ENCODE measurements at regions not wholly inside any gene's neighbourhood (a gene's known extent, or its start where the extent isn't known, plus 50 kb on each side); places are given as distances from the start of the nearest gene placed in this dataset.

DNA sequence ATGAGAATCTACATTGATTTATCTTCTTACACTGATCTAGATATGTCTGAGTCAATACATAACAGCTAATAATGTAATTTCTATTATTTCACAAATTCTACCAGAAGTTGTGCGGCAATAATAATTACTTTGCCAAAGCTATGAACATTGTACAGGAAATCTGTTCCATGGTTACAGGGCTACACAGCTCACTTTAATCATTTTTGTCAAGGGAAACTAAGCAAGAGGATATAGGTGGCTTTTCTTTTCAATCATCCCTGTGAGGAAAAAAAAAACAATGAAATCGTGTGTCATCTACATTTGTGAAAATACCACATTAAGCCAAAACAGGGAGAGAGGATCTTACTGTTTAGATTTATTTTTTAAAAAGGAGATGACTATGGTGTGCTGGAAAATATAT, 717.4 kb downstream of the NR2F1-AS1 start:
- TF ChIP-seq, protein P1, sequence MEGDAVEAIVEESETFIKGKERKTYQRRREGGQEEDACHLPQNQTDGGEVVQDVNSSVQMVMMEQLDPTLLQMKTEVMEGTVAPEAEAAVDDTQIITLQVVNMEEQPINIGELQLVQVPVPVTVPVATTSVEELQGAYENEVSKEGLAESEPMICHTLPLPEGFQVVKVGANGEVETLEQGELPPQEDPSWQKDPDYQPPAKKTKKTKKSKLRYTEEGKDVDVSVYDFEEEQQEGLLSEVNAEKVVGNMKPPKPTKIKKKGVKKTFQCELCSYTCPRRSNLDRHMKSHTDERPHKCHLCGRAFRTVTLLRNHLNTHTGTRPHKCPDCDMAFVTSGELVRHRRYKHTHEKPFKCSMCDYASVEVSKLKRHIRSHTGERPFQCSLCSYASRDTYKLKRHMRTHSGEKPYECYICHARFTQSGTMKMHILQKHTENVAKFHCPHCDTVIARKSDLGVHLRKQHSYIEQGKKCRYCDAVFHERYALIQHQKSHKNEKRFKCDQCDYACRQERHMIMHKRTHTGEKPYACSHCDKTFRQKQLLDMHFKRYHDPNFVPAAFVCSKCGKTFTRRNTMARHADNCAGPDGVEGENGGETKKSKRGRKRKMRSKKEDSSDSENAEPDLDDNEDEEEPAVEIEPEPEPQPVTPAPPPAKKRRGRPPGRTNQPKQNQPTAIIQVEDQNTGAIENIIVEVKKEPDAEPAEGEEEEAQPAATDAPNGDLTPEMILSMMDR (IDR thresholded peaks at IDR 0.05; ENCODE audit: low read length, missing control alignments) = no peak
- no peak for DNase-seq (ENCODE audit: low read depth)

DNA sequence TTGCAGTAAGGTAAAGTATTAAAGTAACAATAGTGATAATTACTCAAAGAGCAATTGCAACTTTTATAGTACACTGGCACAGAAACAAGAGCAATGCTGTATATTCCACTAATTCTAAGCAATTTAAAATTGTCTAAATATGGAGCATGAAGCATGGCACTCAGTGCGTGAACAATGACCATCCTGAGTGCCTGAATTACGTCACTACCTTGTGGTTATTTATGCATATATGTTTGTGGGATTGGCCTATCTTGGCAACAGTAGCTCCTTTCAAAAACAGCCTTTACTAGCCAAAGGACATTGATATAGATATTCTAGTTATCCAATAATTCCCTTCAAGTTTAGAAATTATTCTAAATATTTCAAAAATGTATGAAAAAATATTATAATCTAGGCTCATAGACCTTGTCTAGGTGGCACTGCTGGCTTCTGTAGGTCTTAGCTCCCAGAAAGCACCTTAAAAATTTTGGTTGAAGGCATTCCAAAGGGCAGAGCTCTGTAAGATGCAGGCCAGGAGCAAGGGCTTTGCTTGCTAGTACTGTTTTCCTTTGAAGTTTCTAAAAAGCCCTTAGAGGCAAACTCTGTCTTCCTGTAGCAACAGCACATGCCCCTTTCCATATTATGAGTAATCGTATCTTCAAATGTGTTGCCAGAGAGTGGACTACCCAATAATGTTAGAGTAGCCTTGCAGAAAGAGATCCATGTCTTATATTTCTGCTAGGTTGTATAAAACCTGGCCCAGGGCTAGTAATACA, 719.3 kb downstream of the NR2F1-AS1 start:
- TF ChIP-seq, protein P1 (IDR thresholded peaks at IDR 0.05; ENCODE audit: low read length, missing control alignments) = no peak
- no peak overlapping the region for H3K4me3 ChIP-seq (replicated peaks; ENCODE audit: low read depth, low read length)
- no peak for DNase-seq (ENCODE audit: low read depth)

More for the DNA sequence above, 717.4 kb downstream of the NR2F1-AS1 start:
- H3K4me3 ChIP-seq (replicated peaks; ENCODE audit: low read depth, low read length) = no peak overlapping the region

DNA sequence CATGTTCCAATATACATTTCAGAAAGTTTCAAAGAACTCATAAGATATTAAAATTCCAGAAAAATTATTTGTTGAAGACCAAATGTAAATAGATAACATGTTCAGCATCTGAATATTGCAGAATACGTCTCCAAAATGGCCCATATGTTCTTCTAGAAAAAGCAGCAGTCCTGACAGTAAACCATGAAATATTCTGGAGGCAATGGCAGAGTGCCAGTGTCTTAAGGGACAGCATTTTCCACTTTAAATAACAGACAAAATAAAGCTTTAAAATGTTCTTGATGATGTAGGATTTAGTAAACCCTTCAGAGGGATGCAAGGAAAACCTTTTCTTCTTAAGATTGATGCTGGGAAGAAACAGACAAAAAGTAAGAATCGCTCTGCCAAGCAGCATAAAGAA, 721.0 kb downstream of the NR2F1-AS1 start:
- no peak overlapping the region for H3K4me3 ChIP-seq (replicated peaks; ENCODE audit: low read depth, low read length)
- TF ChIP-seq, protein P1 (IDR thresholded peaks at IDR 0.05; ENCODE audit: low read length, missing control alignments) = no peak
- DNase-seq (ENCODE audit: low read depth) = no peak

DNA sequence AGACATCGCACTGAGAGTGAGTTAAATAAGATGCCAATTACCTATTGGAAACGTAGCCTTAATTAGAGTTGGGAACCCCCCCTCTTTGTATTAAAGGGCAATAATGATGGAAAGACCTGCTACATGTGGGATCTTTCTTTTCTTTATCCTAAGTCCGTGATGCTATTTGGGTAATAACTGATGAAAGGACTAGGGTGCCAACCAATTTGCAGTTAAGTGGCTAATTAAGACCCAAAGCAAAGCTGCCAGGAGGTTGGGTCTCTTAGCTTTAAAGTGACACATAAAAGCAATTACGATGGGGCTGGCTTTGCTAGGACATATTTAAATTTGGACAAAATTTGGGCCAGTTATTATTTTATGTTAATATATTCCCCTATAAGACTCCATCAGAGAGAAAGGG, 728.8 kb downstream of the NR2F1-AS1 start:
- no peak for DNase-seq (ENCODE audit: low read depth)
- TF ChIP-seq, protein P1 (IDR thresholded peaks at IDR 0.05; ENCODE audit: low read length, missing control alignments) = no peak
- no peak overlapping the region for H3K4me3 ChIP-seq (replicated peaks; ENCODE audit: low read depth, low read length)

DNA sequence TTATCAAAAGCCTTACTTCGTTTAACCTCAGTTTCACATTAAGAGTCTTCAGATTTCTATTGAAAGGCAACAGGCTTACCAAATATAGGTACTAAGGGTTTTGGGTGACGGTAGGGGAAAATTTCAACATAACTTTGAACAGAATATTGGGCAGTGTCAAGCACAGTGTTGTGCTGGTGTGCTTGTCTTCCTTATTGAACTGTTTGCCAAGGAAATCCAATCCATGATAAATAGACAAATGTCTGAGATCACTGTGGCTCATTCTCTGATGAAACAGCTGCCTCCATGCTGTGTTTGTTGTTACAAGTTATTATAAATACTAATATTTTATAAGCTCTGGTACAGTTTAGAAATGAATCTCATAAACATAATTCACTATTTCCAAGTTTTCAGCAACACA, 730.1 kb downstream of the NR2F1-AS1 start:
- no peak overlapping the region for H3K4me3 ChIP-seq (replicated peaks; ENCODE audit: low read depth, low read length)
- DNase-seq (ENCODE audit: low read depth) = no peak
- TF ChIP-seq, protein P1 (IDR thresholded peaks at IDR 0.05; ENCODE audit: low read length, missing control alignments) = no peak

DNA sequence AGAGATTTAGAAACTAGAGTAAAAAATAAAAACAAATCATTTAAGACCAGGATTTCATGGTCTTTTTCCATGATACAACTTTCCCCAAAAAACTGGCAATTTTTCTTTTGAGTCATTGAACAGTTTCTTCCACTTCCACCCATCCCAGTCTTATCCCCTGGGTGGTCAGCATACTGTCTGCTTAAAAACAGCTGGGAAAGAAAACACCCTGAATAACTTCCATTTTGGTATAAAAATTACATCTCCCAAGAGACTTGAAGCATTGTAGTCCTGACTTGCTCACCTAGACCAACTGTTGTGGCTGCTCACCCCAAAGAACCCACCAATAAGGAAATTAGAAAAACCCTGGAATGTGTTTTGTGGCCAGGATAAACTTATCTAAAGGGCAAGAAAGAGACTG, 731.3 kb downstream of the NR2F1-AS1 start:
- H3K4me3 ChIP-seq (replicated peaks; ENCODE audit: low read depth, low read length) = no peak overlapping the region
- DNase-seq (ENCODE audit: low read depth) = no peak
- TF ChIP-seq, protein P1 (IDR thresholded peaks at IDR 0.05; ENCODE audit: low read length, missing control alignments) = no peak

DNA sequence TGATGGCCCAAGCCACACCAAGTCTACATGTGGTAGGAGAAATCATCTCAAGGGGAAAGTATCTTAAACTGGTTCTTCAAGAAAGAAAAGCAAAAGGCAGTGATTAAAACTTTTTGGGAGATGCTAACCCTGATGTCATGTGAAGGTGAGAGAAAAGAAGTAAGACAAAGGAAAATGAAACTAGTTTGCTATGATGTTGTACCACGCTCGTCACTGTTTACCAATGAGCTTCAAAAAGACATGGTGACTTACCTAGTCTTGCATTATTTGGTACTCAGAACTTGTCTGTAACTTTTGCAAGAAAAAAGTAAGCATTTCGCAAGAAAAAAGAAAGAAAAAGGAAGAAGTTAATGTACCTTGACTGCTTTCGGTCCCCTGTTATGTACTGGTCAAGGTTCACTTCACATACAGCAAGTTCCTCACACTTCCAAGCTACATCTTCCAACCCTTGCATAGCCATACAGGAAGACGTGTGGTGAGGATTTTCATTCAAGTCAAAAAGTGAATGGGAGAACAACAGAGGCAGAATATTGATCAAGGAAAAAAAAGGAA, 739.3 kb downstream of the NR2F1-AS1 start:
- TF ChIP-seq, protein P1 (IDR thresholded peaks at IDR 0.05; ENCODE audit: low read length, missing control alignments) = no peak
- no peak overlapping the region for H3K4me3 ChIP-seq (replicated peaks; ENCODE audit: low read depth, low read length)
- no peak for DNase-seq (ENCODE audit: low read depth)
